NCI-H1105 (cell line): ENCODE measurements at regions not wholly inside any gene's neighbourhood (a gene's known extent, or its start where the extent isn't known, plus 50 kb on each side); places are given as distances from the start of the nearest gene placed in this dataset.
A peak's percentile ranks its signal among the peaks of the same experiment; 100 is the strongest.

ENCODE experiments used
- DNase-seq: peaks from one replicate; lab custom pipeline; 2025; lab: John Stamatoyannopoulos, UW

DNA sequence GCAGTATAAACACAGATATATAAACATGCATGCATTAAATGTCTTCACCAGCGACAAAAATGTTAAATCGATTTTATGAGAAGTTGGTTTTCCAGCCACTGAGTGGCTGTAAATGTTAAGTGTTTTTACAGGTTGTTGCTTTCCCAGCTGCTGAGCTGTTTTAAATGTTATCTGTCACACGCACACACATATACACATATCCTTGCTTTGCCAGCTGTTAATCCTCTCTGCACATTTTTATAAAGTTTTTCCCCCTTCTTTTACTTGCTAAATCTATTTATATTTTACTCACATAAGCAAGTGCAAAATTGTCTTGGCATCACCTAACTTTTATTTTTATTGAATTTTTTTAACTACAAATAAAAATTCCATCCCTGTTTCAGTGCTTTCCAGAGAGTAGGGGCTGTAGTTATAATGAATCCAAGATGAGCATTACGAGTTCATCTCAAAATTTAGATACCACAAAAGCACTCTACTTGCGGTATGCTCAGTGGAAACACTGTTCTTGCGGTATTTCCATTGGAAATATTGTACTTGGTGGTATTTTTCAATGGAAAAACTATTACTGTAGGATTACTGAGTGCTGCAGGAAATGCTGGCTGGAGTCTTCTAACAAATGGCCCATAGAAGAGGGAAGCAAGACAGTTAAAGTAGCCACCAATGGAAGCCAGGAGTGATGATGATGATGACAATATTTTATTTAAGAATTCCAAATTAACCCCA lies 124.9 kb upstream of the KCNJ16 start:
- DNase-seq = no peak

DNA sequence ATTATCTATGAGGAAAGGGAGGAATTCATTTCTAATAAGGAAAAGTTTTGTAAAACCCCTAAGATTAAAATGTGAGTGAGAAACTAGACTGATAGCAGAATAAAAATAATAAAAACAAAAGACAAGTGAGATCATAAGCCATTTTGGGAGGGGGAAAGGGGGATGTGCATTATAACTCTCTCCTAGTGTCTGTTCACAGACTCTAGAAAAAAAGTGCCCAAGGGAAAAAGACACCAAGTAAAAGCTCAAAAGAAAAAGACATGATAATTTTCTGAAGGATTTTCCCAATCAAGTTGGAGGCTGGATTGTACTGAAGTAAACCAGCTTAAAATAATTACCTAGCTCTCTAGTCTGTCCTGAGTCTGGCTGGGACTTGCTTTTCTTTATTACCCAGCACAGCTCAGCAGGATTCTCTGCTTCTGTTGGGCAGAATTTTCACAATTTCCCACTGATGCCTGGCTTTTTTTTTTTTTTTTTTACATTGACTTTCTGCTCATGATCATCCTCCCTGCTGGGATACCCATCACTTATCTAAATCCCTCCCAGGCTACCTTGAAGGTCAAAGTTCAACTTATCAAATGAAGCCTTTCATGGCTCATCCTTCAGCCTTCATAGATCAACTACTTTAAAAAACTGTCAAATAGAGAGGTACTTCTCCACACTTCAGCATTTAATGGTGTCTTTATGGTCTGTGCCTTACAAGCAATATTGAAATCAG lies 124.2 kb upstream of the KCNJ16 start:
- no peak for DNase-seq

- DNase-seq = no peak
Measured at GRCh38 chr17:69954241-69954925, 120.6 kb upstream of the KCNJ16 start.

DNA sequence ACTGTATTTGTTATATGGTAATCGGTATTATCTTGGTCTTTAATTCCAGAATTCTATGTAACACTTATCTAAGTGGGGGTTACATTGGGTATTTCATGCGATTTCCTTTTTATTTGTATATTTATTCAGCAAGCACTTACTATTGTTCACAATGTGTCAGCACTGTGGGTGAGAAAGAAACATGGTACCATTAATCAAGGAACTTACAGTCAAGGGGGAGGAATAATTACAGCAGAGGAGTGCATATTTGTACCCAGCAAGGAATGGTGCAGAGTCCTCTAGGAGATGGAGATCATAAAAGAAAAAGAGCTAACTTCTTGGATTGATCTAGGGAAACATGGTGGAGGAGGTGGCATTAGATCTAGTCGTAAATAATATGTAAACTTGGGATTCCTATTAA lies 117.0 kb upstream of the KCNJ16 start:
- DNase-seq = no peak

DNA sequence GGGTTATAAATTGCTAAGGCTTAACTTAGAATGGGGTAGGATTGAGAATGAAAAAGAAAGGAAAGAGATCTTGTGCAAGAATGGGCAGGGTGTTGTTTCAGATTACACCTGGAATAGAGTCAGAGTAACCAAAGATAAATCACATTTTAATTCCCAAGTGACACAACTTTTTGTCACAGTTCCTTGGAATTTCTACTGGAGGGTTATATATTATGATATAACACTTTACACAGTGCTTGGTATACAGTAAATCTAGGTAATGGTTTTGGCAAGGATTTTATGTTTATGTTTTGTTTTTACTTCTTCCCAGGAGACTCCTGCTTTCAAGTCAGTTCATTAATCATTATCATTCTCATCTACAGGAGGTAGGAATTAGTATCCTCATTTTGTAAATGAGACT lies 115.7 kb upstream of the KCNJ16 start:
- no peak for DNase-seq

- no peak for DNase-seq
Measured at GRCh38 chr17:69960755-69961154, 114.3 kb upstream of the KCNJ16 start.

DNA sequence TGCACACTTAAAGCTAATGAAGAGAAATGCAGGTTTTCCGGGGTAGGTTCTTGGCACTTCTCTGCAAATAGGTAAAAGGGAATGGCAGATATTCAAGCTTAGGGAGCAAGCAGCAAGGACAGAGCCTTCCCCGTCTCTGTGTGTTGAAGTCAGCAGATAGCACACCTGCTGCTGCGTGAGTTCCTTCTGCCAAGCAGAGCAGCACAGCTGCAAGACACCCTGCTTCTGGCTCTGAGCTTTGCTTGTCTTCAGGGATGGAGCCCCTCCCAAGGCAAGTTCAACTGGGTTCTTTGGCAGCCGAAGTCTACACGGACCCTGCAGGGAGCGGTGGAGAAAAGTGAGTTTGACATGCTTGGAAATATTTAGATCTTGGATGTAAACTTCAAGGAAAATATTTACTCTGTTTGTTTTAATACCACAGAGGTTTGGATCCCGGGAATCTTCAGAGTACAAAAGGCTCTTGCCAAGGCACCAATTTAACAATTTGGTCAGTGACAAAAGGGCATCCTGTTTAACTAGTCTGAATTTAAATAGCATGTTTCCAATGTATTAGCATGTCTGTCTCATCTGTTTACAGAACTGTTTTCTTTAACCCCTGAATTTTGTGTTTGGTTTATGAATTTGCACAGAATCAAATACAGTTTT lies 113.4 kb upstream of the KCNJ16 start:
- DNase-seq = peak; percentile 43

- peak; percentile 18 for DNase-seq
Measured at GRCh38 chr17:69962436-69962995, 112.5 kb upstream of the KCNJ16 start.

DNA sequence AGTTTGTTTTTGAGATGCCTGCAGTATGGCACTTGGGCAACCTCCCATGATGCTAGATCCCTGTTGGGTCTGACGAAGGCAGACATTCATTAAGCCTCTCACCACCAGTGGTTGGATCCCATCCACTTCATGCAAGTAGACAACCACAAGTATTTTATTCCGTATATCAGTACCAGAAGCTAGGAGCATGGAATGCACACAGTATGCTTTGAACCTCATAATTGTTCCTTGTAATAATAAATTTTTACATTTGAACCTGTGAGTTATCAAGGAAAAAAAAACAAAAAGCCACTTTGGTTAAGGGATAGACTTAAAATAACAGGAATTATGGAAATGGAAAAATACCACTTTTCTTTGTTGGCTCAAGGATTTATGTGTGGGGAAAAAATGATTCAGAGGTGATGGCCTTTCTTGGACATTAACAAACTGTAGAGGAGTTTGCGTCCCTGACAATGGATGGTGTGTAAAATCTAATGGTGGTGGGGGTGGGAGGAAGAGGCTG lies 107.1 kb upstream of the KCNJ16 start:
- no peak for DNase-seq

- no peak for DNase-seq
Measured at GRCh38 chr17:69969897-69970296, 105.1 kb upstream of the KCNJ16 start.

DNA sequence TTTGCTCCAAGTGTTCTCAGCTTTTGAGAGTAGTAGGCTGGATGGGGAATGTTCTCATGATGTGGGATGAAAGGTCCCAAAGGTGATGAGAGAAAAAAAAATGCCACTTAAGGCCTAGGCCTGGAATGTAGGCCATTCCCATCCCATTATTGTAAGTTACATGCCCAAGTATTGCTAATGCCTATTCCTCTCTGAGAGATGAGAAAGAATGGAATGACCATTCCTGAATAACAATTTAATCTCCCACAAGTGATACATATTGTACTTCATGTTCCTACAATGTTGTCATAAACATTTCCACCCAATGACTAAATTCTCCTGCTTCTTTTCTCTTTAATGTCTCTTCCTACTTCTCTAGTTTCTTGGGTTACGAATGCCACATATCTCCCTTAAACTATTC lies 102.8 kb upstream of the KCNJ16 start:
- no peak for DNase-seq

DNA sequence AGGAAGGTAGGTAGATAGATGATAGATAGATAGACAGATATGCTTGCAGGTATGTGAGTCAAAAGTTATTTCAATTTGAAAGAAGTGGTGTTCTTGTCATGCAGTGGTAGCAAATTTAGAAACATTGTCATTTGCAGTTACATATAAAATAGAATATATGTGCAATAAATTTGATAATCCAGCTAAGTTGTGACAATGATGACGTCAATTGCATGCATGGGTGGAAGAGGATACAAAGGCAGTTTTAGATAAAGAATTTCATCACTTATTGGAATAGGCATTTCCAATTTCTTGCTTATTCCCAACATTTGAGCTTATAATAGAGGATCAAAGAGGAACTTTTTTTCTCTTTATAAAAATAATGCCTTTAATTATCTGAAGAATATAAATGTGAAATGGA lies 99.2 kb upstream of the KCNJ16 start:
- no peak for DNase-seq

GRCh38 chr17:69978056-69978646 lies 96.9 kb upstream of the KCNJ16 start:
- DNase-seq = no peak

GRCh38 chr17:69981441-69981840 lies 93.6 kb upstream of the KCNJ16 start:
- DNase-seq = no peak

- no peak for DNase-seq
Measured at GRCh38 chr17:69995476-69995875, 79.5 kb upstream of the KCNJ16 start.

DNA sequence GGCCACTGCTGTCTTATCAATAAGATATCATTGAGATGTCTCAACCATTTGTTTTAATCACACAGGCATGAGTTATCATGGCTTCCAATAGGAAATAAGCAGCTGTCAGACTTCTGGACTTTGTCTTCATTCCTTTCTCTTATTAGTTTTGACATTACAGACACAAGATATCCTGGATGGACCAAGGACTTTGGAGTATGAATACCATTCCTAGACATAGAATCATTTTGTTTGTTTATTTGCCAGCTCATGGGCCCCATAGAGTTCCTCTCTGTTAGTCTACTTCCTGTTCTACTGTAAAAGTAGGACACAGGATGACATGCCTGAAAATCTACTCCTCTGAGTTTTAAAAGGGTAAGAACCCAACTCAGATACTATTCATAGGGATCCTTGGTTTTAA lies 77.7 kb upstream of the KCNJ16 start:
- no peak for DNase-seq

DNA sequence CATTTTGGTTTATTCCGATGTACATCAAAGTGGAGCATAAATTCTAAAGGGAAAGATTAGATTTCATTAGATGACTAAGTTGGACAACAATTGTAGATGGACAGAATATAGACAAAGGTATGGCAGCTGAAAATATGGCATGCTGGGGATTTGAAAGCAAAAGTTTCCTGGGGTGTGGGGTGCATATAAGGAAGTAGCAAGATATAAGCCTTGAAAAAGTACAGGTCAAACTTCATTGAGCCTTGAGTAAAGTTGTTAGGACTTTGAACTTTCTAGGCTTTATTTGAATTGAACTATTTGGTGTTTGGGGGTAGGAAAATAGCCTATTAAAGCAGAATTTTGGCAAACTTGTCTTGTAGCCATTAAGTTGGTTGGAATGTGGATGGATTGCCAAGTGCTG lies 75.8 kb upstream of the KCNJ16 start:
- DNase-seq = no peak

DNA sequence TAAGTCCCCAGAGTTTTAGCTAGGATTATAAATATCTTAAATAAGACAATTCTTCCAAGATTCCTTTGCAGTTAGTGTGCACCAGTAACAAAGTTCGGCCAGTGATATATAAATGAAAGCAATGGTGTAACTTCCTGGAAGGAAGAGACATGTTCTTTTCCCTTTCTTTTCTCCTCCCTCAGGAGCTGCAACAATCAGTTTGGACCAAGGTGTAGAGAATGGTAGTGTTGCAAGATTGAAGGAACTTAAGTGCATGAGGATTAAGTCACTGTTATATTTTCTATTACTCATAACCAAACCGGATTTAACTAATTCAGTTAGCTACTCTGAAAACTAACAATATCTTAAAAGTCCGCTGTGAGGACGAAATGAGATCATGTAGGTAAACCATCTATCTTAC lies 68.9 kb upstream of the KCNJ16 start:
- no peak for DNase-seq

- no peak for DNase-seq
Measured at GRCh38 chr17:70011750-70012149, 63.3 kb upstream of the KCNJ16 start.

DNA sequence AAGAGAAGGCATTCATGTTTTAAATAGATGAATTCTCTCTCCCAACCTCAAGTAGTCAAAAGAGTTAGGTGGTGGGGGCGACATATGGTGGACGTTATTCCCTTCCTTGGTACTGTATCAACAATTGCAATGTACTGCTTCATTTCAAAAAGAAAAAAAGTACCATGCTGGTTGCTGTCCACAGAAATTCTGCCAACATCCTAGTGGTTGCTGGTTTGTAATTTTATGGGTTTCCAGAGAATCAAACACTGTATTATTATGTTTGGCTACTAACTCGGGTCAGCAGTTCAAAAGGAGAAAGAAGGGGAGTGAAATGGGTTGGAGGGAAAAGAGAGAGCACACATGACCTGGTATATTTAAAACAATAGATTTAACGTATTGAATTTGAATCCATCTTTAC lies 61.1 kb upstream of the KCNJ16 start:
- DNase-seq = no peak

DNA sequence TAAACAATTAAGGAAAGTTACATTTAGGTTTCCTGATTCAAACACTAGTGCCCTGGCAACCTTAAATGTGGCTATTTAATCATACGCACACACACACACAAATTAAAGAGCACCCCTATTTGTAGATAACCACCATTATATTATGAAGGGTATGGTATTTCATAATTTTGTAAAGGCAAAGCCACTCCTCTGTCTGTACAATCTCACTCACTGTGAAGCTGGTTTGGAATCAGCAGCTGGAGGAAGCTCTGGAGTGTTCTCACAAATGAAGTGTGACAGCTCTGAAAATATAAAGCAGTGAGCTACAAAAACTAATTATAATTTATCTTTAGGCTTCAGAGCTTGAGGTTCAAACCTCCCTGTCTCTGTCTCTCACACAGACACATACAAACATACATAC lies 57.9 kb upstream of the KCNJ16 start:
- DNase-seq = no peak

DNA sequence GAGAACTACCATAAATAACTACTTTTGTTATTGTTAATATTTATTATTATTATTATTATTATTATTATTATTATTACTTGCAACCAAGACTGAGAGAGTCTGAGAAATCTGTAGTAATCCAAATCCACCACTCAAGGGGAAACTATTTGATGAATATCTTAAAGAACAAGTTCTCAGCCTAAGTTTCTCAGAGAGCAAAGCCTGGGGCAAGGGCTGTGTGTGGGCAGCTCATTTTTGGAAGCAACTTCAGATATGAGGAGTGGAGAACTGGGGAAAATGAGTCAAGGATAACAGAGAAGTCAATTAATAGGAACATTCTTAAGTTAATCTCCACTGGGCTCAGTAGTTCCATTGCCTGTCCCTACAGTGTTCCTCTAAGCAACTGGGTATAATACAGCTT lies 57.1 kb upstream of the KCNJ16 start:
- no peak for DNase-seq
